C4-2B (cell line): ENCODE measurements at regions not wholly inside any gene's neighbourhood (a gene's known extent, or its start where the extent isn't known, plus 50 kb on each side); places are given as distances from the start of the nearest gene placed in this dataset.

Experiments
- H3K27ac ChIP-seq: fragments of 450-650 bp; 2 replicates; pipeline ENCODE4 v1.5.1; 2017
- CTCF ChIP-seq: fragments of 450-650 bp; conservative IDR thresholded peaks from 2 replicates; pipeline ENCODE4 v1.5.1; 2017; ENCODE audit warnings: mild to moderate bottlenecking
- ZFX ChIP-seq: fragments of 450-650 bp; IDR thresholded peaks from 2 replicates; pipeline ENCODE4 v1.6.1; 2017

DNA sequence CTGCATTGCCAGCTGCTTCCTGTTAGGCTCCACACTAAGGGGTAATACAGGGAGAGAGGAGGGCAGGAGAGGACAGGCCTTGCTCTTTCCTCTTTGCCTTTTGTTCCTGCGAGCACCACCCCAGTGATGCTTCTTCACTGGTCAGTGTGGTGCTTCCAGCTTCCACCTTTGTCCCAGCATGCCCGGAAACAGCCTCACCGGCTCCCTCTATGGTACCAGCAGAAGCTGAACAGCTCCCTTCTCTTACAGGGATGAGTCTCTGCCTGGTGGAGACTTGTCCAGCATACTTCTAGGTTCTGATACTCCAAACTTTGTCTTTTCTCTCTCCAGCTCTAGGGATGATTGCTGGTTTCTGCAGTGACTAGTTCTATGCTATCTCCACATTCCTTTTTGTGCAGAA lies 413.3 kb downstream of the TSN start:
- H3K27ac ChIP-seq = no peak overlapping the region
- TF ChIP-seq ZFX (no peak), CTCF (no peak; the same call in 1 of the 2 replicates)

DNA sequence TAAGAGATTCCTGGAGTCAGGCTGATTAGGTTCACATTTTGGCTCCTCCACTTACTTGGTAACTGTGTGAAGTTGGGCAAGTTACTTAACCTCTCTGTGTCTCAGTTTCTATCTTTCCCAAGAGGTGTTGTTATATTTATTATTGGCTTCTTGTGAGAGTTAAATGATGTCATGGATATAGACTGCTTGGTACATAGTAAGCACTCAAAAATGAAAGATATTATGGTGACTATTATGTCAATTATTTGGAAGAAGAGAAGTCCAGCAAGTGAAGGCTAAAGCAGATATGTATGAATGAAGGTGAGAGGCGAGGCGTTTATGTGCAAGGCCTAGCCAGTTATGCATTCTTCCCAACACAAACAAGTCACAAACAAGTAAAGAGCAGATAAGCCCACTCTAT lies 417.4 kb downstream of the TSN start:
- TF ChIP-seq ZFX (no peak), CTCF (no peak)
- H3K27ac ChIP-seq = no peak overlapping the region

DNA sequence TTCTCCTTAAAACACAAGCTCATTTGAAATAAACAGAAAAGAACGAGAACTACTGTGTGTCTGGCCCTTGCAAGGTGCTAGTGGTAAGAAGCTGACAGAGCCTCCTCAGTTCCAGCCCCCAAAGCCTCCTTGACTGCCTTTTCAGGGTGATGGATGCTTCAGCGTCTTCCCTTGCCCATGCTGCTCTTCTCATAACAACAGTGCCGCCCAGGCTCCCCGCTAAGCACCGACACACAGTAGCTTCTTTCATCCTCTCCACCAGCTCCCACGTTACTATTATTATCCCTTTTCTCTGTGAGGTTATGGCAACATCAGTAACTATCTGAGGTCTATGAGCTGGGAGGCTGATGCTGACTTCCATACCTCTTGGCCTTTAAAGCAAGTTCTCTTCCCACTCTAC lies 418.6 kb downstream of the TSN start:
- TF ChIP-seq CTCF = no peak
- TF ChIP-seq ZFX = no peak
- H3K27ac ChIP-seq = no peak overlapping the region

DNA sequence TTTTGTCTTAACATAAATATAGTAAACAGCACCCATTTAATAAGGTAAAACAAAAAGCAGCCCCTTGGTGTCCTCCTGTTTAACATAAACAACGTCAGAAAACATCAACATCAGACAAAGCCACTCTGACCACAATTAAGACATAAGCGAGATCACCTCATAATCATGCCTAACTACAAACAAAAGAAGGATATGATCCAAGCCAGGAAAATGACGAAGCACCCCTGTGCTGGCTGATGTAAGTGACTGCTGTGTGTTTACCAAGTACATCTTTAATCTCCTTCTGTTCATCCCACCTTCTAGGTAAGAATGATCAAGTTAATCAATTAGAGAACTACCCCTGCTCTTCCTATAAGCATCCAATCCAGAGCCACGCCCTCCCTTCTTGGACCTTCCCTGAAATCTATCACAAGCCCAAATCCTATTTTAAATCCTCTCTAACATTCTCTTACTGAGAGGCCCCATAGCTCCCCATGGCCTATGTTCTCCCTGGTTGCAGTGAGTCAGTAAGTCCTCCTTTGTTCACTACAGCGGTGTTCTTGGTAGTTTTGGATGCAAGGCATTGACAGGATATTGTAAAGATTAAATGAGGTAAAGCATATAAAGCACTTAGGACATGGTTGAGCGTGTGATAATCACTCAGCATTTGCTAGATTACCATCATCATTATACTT lies 424.2 kb downstream of the TSN start:
- H3K27ac ChIP-seq = no peak overlapping the region
- TF ChIP-seq CTCF (no peak), ZFX (no peak)

GRCh38 chr2:122180972-122181371 lies 425.5 kb downstream of the TSN start:
- TF ChIP-seq ZFX (no peak), CTCF (no peak)
- no peak overlapping the region for H3K27ac ChIP-seq

GRCh38 chr2:122182616-122183355 lies 427.3 kb downstream of the TSN start:
- no peak for TF ChIP-seq CTCF
- TF ChIP-seq ZFX = no peak
- no peak overlapping the region for H3K27ac ChIP-seq

DNA sequence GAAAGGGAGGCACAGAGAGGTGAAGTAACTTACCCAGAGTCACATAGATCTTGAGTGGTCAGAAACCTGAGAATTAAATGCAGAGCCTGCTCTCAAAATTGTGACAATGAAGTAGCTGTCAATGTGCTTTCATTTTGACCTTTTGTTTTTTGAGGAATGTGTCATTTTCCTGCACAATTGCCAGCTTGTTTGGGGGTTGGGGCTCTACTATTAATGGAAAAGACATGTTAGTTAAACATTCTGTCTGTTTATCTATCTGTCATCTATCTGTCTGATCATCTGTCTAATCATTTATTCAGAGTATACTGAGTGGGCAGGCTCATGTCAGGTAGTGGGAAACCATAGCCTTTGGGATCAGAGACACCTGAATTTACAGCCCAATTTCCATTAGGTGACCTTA lies 428.4 kb downstream of the TSN start:
- no peak for TF ChIP-seq CTCF
- no peak for TF ChIP-seq ZFX
- no peak overlapping the region for H3K27ac ChIP-seq
